ENCODE measurements at regions not wholly inside any gene's neighbourhood (a gene's known extent, or its start where the extent isn't known, plus 50 kb on each side); places are given as distances from the start of the nearest gene placed in this dataset.

- no peak for TF ChIP-seq CTCF (IDR thresholded peaks at IDR 0.05)
- TF ChIP-seq EZH2 (IDR thresholded peaks at IDR 0.05; ENCODE audit: borderline replicate concordance, insufficient read depth, low read depth, low read length, poor library complexity, severe bottlenecking): no peak
These were observed 93.5 kb upstream of the GALNTL6 start for GRCh38 chr4:171719691-171720090.
